GM23338 (cell line): ENCODE measurements at regions not wholly inside any gene's neighbourhood (a gene's known extent, or its start where the extent isn't known, plus 50 kb on each side); places are given as distances from the start of the nearest gene placed in this dataset. TPM values are rescaled to one million over a fixed set of nuclear protein-coding genes. Genes with fewer than 3 reads are reported as not detected.

Experiments
- small RNA-seq: library from RNA; depleted of rRNA; stranded (forward); fragments of <200 nt; gene quantifications from one replicate; pipeline ENCODE3, GENCODE V24; 2014; ENCODE audit warnings: low replicate concordance

Small RNA genes lying in the stretch of these regions (small RNA-seq; reads per million reads assigned to genes)
- gene AC004866.1, result not detected
